Breast epithelium (tissue), 4 donors: ENCODE measurements at regions not wholly inside any gene's neighbourhood (a gene's known extent, or its start where the extent isn't known, plus 50 kb on each side); places are given as distances from the start of the nearest gene placed in this dataset.

ENCODE experiments used
- DNase-seq, 2 donors: peaks; one replicate each; pipeline ENCODE4 v3.0.0-alpha.2; 2019; ENCODE audit warnings: low spot score in 2 of 2
- H3K27ac ChIP-seq, 2 donors: fragments of 200-600 bp; sonication (generic) in 1 of 2; one replicate each; pipeline ENCODE4 v1.5.1; 2016 to 2019; ENCODE audit warnings: mild to moderate bottlenecking in 1 of 2
- H3K27me3 ChIP-seq, 2 donors: fragments of 200-600 bp; sonication (generic) in 1 of 2; one replicate each; pipeline versions ENCODE4 v1.5.1 to v1.6.0; 2017 to 2019; ENCODE audit warnings: control low read depth in 1 of 2, mild to moderate bottlenecking in 1 of 2
- H3K36me3 ChIP-seq: fragments of 200-600 bp; one replicate; pipeline ENCODE4 v1.5.1; 2019
- H3K4me1 ChIP-seq, 2 donors: fragments of 200-600 bp; sonication (generic); one replicate each; pipeline ENCODE4 v1.5.1; 2016 to 2019; ENCODE audit warnings: control low read depth in 1 of 2
- H3K4me3 ChIP-seq, 3 donors: fragments of 200-600 bp; sonication (generic); 1 replicate in 2 of 3; 2 replicates in 1 of 3; pipeline ENCODE4 v1.5.1; 2016 to 2019; ENCODE audit warnings: mild to moderate bottlenecking in 3 of 3, moderate library complexity in 2 of 3
- H3K9me3 ChIP-seq, 2 donors: fragments of 200-600 bp; sonication (generic) in 1 of 2; one replicate each; pipeline ENCODE4 v1.5.1; 2016 to 2019; ENCODE audit warnings: control low read depth in 1 of 2
- CTCF ChIP-seq, 3 donors: fragments of 450-650 bp; IDR thresholded peaks; one replicate each; pipeline ENCODE4 v1.5.1; 2016 to 2017; ENCODE audit warnings: antibody characterized with exemption in 3 of 3, mild to moderate bottlenecking in 3 of 3, moderate library complexity in 3 of 3
- POLR2A ChIP-seq: fragments of 450-650 bp; IDR thresholded peaks from one replicate; pipeline ENCODE4 v1.6.1; 2016; ENCODE audit warnings: antibody characterized with exemption, mild to moderate bottlenecking, moderate library complexity
- POLR2AphosphoS5 ChIP-seq, 3 donors: sonication (generic); formaldehyde crosslinking; IDR thresholded peaks; one replicate each; pipeline ENCODE4 v1.6.1; 2017; ENCODE audit warnings: antibody characterized with exemption in 3 of 3
- intact Hi-C: fragments of 100-400 bp; cut with DNase I; formaldehyde crosslinking; loops from one replicate; pipeline ENCODE4 v1.15.1; 2023; ENCODE audit warnings: low total_unique reads

GRCh38 chr11:70669871-70670675 lies 271.7 kb downstream of the CTTN start:
- H3K4me1 ChIP-seq, result no peaks in the 10 kb centered on the region
- no peak overlapping the region for H3K27ac ChIP-seq
- H3K9me3 ChIP-seq, result no peaks in the 10 kb centered on the region
- intact Hi-C loops, result no loop called here
- no peak overlapping the region for H3K4me3 ChIP-seq
- peaks cover 0 to 17% of the 10 kb centered on the region in 2 donors for H3K27me3 ChIP-seq
- no peaks in the 10 kb centered on the region for H3K36me3 ChIP-seq
- DNase-seq, result no peak
- TF ChIP-seq CTCF (IDR thresholded peaks at IDR 0.05), result no peak
- TF ChIP-seq POLR2AphosphoS5 (IDR thresholded peaks at IDR 0.05), result no peak
- TF ChIP-seq POLR2A, result no peak

GRCh38 chr11:70670676-70671034 lies 272.3 kb downstream of the CTTN start:
- TF ChIP-seq POLR2A (no peak), POLR2AphosphoS5 (IDR thresholded peaks at IDR 0.05) (no peak), CTCF (IDR thresholded peaks at IDR 0.05) (no peak)
- H3K27ac ChIP-seq, result no peak overlapping the region
- H3K36me3 ChIP-seq, result no peaks in the 10 kb centered on the region
- peaks cover 0 to 17% of the 10 kb centered on the region in 2 donors for H3K27me3 ChIP-seq
- no peaks in the 10 kb centered on the region for H3K9me3 ChIP-seq
- intact Hi-C loops, result no loop called here
- H3K4me3 ChIP-seq, result no peak overlapping the region
- H3K4me1 ChIP-seq, result no peaks in the 10 kb centered on the region
- DNase-seq, result no peak

GRCh38 chr11:70671083-70671482 lies 272.8 kb downstream of the CTTN start:
- no peaks in the 10 kb centered on the region for H3K4me1 ChIP-seq
- no peak for TF ChIP-seq POLR2A
- no peak for TF ChIP-seq CTCF (IDR thresholded peaks at IDR 0.05)
- no peak for TF ChIP-seq POLR2AphosphoS5 (IDR thresholded peaks at IDR 0.05)
- DNase-seq, result no peak
- H3K9me3 ChIP-seq, result no peaks in the 10 kb centered on the region
- H3K36me3 ChIP-seq, result no peaks in the 10 kb centered on the region
- no peak overlapping the region for H3K4me3 ChIP-seq
- peaks cover 0 to 17% of the 10 kb centered on the region in 2 donors for H3K27me3 ChIP-seq
- no peak overlapping the region for H3K27ac ChIP-seq
- intact Hi-C loops, result no loop called here

GRCh38 chr11:70671611-70672010 lies 273.3 kb downstream of the CTTN start:
- intact Hi-C loops, result no loop called here
- Histone ChIP-seq H3K27ac (no peak overlapping the region), H3K9me3 (no peaks in the 10 kb centered on the region), H3K4me1 (no peaks in the 10 kb centered on the region), H3K4me3 (no peak overlapping the region), H3K27me3 (peaks cover 0 to 17% of the 10 kb centered on the region in 2 donors), H3K36me3 (no peaks in the 10 kb centered on the region)
- no peak for DNase-seq
- TF ChIP-seq CTCF (IDR thresholded peaks at IDR 0.05) (no peak), POLR2A (no peak), POLR2AphosphoS5 (IDR thresholded peaks at IDR 0.05) (no peak)

GRCh38 chr11:70672991-70673653 lies 274.8 kb downstream of the CTTN start:
- intact Hi-C loops, result no loop called here
- TF ChIP-seq CTCF (IDR thresholded peaks at IDR 0.05) (no peak), POLR2AphosphoS5 (IDR thresholded peaks at IDR 0.05) (no peak), POLR2A (no peak)
- Histone ChIP-seq H3K27me3 (peaks cover 0 to 17% of the 10 kb centered on the region in 2 donors), H3K4me1 (no peaks in the 10 kb centered on the region), H3K27ac (no peak overlapping the region), H3K9me3 (no peaks in the 10 kb centered on the region), H3K4me3 (no peak overlapping the region), H3K36me3 (no peaks in the 10 kb centered on the region)
- DNase-seq, result no peak
